H1 (cell line): ENCODE measurements at regions not wholly inside any gene's neighbourhood (a gene's known extent, or its start where the extent isn't known, plus 50 kb on each side); places are given as distances from the start of the nearest gene placed in this dataset.

Source experiments
- EZH2 ChIP-seq: fragments of 200-600 bp; sonication (generic); IDR thresholded peaks from 2 replicates; pipeline ENCODE4 v1.7.1; 2012; ENCODE audit warnings: low read depth, mild to moderate bottlenecking, moderate library complexity, low read length, inconsistent platforms; ENCODE audit not compliant: severe bottlenecking
- JUN ChIP-seq: IDR thresholded peaks from 2 replicates; pipeline ENCODE4 v1.6.1; 2011; ENCODE audit warnings: low read depth, mild to moderate bottlenecking, improper control_type of control experiment, low read length
- KDM5A ChIP-seq: fragments of 200-600 bp; IDR thresholded peaks from 2 replicates; pipeline ENCODE4 v1.7.1; 2012; ENCODE audit warnings: mild to moderate bottlenecking, low read length, inconsistent platforms, mixed read lengths
- MAFK ChIP-seq: IDR thresholded peaks from 2 replicates; pipeline ENCODE4 v1.6.1; 2012; ENCODE audit warnings: low read depth, mild to moderate bottlenecking, improper control_type of control experiment, low read length
- POLR2A ChIP-seq, 2 experiments: IDR thresholded peaks; 1 replicate in 1 of 2; 2 replicates in 1 of 2; pipeline ENCODE4 v1.6.1; 2011; ENCODE audit warnings: low read depth in 2 of 2, low read length in 2 of 2, mild to moderate bottlenecking in 2 of 2; ENCODE audit errors: control extremely low read depth in 1 of 2
- POLR2AphosphoS5 ChIP-seq: IDR thresholded peaks from 2 replicates; pipeline ENCODE4 v1.6.1; 2011; ENCODE audit warnings: low read depth, low read length
- RFX5 ChIP-seq: IDR thresholded peaks from 2 replicates; pipeline ENCODE4 v1.6.1; 2011; ENCODE audit warnings: low read depth, low read length, improper control_type of control experiment, borderline replicate concordance
- RNF2 ChIP-seq: fragments of 200-900, 300-1000 bp; sonication (generic); IDR thresholded peaks from 2 replicates; pipeline ENCODE4 v1.7.1; 2016; ENCODE audit warnings: borderline replicate concordance, low read depth, mild to moderate bottlenecking, antibody characterized with exemption, low read length; ENCODE audit not compliant: poor library complexity, severe bottlenecking; ENCODE audit errors: missing control alignments
- SAP30 ChIP-seq: fragments of 300-600 bp; sonication (generic); IDR thresholded peaks from 2 replicates; pipeline ENCODE4 v1.7.1; 2012; ENCODE audit warnings: low read length, moderate library complexity, mild to moderate bottlenecking, inconsistent platforms; ENCODE audit not compliant: insufficient read depth, insufficient replicate concordance
- SIX5 ChIP-seq: IDR thresholded peaks from 2 replicates; pipeline ENCODE4 v1.6.1; 2011; ENCODE audit warnings: mild to moderate bottlenecking, low read depth, low read length
- TCF12 ChIP-seq: IDR thresholded peaks from 2 replicates; pipeline ENCODE4 v1.6.1; 2011; ENCODE audit warnings: low read depth, mild to moderate bottlenecking, low read length
- TF ChIP-seq, protein P1 (sequence below), 3 experiments: IDR thresholded peaks; 1 replicate in 2 of 3; 2 replicates in 1 of 3; pipeline versions ENCODE4 v1.5.1 to v1.6.1; 2011; ENCODE audit warnings: low read length in 3 of 3, mild to moderate bottlenecking in 3 of 3, inconsistent platforms in 2 of 3, low read depth in 1 of 3, moderate library complexity in 1 of 3; ENCODE audit not compliant: insufficient read depth in 1 of 3; ENCODE audit errors: control extremely low read depth in 1 of 3
- TF ChIP-seq, protein P2 (sequence below): IDR thresholded peaks from 2 replicates; pipeline ENCODE4 v1.6.1; 2012; ENCODE audit warnings: inconsistent platforms
- TF ChIP-seq, protein P3 (sequence below): fragments of 300-600 bp; sonication (generic); IDR thresholded peaks from 2 replicates; pipeline ENCODE4 v1.7.1; 2012; ENCODE audit warnings: low read length, moderate library complexity, mild to moderate bottlenecking, inconsistent platforms; ENCODE audit not compliant: insufficient replicate concordance

DNA sequence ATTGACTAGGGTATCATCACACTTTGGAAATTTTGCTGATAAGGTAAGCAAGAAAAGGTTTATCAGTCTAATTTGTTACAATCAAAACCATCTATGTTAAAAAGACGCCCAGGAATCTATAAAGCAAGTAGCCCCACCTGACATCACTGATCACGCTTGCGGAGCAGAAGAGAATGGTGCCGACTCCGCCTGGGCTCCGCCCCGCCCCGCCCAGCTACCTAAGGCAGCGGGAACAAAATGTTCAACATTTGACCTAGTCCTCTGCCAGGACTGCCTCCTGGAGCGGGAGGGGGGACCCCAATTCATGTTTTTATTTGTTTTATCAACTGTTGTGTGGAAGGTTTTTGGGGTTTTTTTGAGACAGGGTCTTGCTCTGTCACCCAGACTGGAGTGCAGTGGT lies 520.5 kb downstream of the PREX1 start:
- TF ChIP-seq, protein P1, sequence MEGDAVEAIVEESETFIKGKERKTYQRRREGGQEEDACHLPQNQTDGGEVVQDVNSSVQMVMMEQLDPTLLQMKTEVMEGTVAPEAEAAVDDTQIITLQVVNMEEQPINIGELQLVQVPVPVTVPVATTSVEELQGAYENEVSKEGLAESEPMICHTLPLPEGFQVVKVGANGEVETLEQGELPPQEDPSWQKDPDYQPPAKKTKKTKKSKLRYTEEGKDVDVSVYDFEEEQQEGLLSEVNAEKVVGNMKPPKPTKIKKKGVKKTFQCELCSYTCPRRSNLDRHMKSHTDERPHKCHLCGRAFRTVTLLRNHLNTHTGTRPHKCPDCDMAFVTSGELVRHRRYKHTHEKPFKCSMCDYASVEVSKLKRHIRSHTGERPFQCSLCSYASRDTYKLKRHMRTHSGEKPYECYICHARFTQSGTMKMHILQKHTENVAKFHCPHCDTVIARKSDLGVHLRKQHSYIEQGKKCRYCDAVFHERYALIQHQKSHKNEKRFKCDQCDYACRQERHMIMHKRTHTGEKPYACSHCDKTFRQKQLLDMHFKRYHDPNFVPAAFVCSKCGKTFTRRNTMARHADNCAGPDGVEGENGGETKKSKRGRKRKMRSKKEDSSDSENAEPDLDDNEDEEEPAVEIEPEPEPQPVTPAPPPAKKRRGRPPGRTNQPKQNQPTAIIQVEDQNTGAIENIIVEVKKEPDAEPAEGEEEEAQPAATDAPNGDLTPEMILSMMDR (IDR thresholded peaks at IDR 0.05; ENCODE audit: control extremely low read depth in 1 of 3, insufficient read depth in 1 of 3, low read depth in 1 of 3, low read length in 3 of 3): no peak
- TF ChIP-seq KDM5A (no peak), POLR2AphosphoS5 (no peak), JUN (no peak), EZH2 (no peak), RFX5 (no peak), SAP30 (no peak), TCF12 (no peak), RNF2 (no peak), MAFK (no peak), SIX5 (no peak), POLR2A (IDR thresholded peaks at IDR 0.05; ENCODE audit: control extremely low read depth in 1 of 2, low read depth in 2 of 2, low read length in 2 of 2) (no peak)
- TF ChIP-seq, protein P2, sequence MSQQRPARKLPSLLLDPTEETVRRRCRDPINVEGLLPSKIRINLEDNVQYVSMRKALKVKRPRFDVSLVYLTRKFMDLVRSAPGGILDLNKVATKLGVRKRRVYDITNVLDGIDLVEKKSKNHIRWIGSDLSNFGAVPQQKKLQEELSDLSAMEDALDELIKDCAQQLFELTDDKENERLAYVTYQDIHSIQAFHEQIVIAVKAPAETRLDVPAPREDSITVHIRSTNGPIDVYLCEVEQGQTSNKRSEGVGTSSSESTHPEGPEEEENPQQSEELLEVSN: no peak
- TF ChIP-seq, protein P3, sequence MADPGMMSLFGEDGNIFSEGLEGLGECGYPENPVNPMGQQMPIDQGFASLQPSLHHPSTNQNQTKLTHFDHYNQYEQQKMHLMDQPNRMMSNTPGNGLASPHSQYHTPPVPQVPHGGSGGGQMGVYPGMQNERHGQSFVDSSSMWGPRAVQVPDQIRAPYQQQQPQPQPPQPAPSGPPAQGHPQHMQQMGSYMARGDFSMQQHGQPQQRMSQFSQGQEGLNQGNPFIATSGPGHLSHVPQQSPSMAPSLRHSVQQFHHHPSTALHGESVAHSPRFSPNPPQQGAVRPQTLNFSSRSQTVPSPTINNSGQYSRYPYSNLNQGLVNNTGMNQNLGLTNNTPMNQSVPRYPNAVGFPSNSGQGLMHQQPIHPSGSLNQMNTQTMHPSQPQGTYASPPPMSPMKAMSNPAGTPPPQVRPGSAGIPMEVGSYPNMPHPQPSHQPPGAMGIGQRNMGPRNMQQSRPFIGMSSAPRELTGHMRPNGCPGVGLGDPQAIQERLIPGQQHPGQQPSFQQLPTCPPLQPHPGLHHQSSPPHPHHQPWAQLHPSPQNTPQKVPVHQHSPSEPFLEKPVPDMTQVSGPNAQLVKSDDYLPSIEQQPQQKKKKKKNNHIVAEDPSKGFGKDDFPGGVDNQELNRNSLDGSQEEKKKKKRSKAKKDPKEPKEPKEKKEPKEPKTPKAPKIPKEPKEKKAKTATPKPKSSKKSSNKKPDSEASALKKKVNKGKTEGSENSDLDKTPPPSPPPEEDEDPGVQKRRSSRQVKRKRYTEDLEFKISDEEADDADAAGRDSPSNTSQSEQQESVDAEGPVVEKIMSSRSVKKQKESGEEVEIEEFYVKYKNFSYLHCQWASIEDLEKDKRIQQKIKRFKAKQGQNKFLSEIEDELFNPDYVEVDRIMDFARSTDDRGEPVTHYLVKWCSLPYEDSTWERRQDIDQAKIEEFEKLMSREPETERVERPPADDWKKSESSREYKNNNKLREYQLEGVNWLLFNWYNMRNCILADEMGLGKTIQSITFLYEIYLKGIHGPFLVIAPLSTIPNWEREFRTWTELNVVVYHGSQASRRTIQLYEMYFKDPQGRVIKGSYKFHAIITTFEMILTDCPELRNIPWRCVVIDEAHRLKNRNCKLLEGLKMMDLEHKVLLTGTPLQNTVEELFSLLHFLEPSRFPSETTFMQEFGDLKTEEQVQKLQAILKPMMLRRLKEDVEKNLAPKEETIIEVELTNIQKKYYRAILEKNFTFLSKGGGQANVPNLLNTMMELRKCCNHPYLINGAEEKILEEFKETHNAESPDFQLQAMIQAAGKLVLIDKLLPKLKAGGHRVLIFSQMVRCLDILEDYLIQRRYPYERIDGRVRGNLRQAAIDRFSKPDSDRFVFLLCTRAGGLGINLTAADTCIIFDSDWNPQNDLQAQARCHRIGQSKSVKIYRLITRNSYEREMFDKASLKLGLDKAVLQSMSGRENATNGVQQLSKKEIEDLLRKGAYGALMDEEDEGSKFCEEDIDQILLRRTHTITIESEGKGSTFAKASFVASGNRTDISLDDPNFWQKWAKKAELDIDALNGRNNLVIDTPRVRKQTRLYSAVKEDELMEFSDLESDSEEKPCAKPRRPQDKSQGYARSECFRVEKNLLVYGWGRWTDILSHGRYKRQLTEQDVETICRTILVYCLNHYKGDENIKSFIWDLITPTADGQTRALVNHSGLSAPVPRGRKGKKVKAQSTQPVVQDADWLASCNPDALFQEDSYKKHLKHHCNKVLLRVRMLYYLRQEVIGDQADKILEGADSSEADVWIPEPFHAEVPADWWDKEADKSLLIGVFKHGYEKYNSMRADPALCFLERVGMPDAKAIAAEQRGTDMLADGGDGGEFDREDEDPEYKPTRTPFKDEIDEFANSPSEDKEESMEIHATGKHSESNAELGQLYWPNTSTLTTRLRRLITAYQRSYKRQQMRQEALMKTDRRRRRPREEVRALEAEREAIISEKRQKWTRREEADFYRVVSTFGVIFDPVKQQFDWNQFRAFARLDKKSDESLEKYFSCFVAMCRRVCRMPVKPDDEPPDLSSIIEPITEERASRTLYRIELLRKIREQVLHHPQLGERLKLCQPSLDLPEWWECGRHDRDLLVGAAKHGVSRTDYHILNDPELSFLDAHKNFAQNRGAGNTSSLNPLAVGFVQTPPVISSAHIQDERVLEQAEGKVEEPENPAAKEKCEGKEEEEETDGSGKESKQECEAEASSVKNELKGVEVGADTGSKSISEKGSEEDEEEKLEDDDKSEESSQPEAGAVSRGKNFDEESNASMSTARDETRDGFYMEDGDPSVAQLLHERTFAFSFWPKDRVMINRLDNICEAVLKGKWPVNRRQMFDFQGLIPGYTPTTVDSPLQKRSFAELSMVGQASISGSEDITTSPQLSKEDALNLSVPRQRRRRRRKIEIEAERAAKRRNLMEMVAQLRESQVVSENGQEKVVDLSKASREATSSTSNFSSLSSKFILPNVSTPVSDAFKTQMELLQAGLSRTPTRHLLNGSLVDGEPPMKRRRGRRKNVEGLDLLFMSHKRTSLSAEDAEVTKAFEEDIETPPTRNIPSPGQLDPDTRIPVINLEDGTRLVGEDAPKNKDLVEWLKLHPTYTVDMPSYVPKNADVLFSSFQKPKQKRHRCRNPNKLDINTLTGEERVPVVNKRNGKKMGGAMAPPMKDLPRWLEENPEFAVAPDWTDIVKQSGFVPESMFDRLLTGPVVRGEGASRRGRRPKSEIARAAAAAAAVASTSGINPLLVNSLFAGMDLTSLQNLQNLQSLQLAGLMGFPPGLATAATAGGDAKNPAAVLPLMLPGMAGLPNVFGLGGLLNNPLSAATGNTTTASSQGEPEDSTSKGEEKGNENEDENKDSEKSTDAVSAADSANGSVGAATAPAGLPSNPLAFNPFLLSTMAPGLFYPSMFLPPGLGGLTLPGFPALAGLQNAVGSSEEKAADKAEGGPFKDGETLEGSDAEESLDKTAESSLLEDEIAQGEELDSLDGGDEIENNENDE: no peak
